T-helper 1 cell treated with Interleukin-12 subunit alpha and Interleukin-12 subunit beta and Interleukin-4 antibody, amounts not matched to agents 30 ng/mL and 1 ng/mL, for 36 hours (primary cell): ENCODE measurements at regions not wholly inside any gene's neighbourhood (a gene's known extent, or its start where the extent isn't known, plus 50 kb on each side); places are given as distances from the start of the nearest gene placed in this dataset.
"Not testable (repeated sequence)": the region's sequence is repeated elsewhere in the genome, so short reads cannot be mapped to it uniquely, and the experiment has no call there.

Experiments used
- intact Hi-C: fragments of 100-400 bp; cut with micrococcal nuclease; formaldehyde crosslinking; loops from one replicate; pipeline ENCODE4 v1.15.1; 2024

DNA sequence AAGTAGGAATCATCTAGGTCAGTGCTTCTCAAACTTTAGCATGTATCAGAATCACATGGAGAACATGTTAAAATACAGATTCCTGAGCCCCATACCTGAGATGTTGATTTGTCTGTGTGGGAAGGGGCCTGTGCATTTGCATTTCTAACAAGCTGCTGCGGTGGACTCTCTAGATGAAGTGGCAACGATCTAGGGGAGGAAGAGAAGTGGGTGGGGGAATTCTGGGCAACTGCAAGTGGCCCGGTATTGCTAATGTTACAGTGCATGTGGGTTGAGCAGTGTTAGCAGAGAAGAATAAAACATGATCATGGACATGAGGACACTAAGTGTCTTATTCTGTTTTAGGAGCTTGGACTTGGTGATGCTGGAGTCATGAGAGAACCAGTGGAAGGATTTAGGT lies 329.0 kb downstream of the OLFM4 start:
- intact Hi-C loops, result no loop called here

DNA sequence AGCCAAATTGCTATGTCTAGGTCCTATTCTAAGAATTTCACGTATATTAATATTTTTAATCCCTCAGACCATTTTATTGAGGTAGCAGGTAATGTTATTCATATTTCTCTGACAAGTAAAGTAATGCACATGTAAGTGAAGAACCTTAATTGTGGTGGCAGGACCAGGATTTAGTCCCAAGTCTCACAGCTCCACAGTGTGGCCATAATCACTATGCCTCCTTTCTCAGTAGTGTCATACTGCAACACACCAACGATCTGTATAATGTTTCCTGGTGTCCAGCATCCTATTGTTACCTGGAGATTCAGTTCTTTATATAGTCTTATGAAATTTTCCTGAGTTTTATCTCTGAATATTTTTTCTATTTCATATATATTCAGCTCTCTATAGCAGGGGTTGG lies 340.3 kb downstream of the OLFM4 start:
- intact Hi-C loops, result no loop called here

DNA sequence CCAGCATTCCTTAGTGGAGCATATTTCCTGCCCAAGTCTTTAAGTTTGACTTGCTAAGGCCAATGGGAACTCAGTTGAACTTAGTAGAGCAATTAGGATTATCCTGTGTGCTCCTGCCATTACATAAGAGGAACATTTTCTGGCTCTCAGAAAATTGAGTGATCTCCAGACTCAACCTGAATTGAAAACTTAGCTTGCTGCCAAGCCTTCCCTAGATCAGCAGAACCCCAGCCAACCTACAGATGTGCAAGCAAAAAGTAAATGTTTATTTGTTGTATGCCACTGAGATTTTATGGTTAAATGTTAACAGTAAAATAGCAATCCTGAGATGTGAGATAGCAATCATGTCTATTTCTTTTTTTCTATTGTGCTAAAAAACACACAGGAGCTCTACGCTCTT lies 350.9 kb downstream of the OLFM4 start:
- intact Hi-C loops, result no loop called here

DNA sequence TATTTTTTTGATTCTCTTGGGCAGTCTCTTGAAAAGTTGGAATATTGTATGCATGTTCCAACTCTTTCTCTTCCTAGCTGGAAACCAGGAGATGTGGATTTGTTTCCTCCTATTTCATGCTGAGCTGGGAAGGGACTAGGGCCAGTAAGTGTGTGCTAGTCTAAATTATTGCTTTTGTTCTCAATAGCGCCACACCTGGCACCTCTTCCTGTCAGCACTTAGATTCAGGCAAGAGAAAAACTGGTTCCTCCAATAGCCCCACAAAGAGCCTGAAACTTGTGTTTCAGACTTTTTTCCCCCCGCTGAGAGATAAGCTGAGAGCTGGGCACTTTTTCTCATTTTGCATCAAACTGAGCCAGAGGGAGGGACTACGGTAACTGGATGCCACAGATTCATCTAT lies 353.4 kb downstream of the OLFM4 start:
- intact Hi-C loops, result no loop called here

DNA sequence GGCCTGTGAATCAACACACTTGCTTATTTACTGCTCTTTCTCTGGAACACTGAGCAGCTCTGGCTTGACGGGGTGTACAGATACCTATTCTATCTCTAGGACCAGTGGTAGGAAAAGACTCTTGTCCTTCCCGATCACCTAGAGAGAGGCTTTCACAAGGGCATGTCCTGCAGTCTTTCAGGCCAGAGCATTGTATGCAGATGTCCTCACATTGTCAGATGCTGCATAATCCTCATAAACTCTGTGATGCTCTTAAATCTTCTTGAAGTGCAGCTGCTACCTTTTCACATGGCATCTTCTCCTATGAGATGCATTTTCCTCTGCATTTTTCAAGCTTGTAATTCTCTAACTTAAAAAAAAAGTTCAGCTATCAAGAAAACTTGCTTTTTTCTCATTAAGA lies 369.4 kb downstream of the OLFM4 start:
- intact Hi-C loops, result no loop called here

DNA sequence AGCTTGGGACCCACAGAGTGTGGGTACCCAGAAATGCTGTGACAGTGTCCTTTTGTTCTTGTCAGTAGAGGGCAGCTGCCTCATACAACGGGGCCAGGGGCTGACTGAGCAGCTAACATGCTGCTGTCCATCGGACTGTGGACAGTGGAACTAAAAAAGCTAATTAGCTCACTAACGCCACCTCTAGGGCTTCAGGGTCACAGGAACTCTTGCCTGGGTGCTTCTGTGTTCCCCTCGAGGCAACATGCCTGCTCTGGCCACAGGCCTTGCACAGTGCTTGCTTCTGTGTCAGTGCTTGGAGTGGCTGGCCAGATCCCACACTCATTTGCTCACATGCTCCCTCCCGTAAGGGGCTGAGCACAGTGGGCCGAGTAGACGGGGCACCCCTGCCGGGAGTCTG lies 377.0 kb downstream of the OLFM4 start:
- intact Hi-C loops, result no loop called here

DNA sequence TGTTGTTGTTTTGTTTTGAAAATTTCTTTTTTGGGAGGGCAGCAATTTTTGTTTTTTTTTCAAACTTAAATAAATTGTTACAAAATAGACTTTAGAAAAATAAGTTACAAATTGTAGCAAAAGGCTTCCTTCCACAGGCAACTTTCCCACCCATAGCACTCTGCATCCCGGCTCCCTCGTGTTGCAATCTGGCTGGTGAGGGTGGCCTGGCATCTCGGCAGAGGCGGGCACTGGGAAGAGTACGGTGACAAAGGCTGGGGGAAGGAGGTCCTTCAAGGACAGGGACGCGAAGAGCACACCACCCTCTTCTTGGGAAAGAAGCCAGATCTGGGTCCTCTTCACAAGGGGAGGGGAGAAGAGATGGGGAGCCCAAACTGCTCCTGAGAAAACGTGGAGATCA lies 379.7 kb downstream of the OLFM4 start:
- intact Hi-C loops, result no loop called here

DNA sequence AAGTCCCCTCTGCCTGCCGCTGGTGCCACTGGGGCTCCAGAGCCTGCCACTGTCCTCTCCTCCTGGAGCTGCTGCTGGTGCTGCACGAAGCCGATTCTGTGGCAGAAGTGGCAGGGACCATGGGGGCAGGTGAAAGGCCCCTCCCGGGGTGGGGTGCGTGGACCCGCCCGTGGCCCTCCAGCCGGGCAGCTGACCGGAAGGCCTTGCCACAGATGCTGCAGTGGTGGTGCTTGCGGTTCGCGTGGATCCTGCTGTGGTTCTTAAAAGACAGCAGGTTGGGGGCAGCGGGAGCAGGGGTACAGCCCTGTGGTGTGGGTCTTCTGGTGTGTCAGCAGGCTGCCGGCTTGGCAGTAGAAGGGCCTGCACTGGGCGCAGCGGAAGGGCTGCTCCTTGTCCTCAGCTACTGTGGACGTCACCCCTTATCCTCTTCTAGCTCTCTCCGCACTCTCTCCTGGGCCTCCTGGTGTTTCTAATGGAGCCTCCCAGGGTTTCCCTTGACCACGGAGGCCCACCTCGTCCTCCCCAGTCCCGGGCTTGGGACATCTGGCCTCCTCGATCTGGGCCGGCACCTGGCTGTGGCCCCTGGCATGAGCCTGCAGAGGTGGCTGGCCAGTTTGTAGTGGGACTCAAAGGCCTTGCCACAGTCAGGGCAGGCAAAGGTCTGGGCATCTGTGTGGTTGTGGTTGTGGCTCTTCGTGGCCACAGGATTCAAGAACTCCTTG lies 380.4 kb downstream of the OLFM4 start:
- intact Hi-C loops, result no loop called here

DNA sequence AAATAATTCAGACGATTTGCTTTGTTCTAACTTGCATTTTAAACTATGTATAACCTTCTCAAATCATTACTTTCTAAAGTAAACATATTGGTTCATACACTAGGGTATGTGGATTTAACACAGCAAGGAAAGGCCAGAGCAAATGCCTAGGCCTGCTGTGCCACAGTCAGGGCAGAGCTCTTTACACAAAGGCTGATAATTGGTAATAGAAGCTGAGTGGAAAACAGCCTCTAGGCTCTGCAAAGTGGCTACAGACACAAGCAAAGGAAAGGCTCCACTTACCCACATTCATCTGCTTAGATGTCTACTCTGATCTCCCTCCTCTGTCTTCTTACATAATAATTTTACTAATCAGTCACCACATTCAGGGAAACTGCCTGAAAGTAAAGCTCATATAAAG lies 382.9 kb downstream of the OLFM4 start:
- intact Hi-C loops, result no loop called here

DNA sequence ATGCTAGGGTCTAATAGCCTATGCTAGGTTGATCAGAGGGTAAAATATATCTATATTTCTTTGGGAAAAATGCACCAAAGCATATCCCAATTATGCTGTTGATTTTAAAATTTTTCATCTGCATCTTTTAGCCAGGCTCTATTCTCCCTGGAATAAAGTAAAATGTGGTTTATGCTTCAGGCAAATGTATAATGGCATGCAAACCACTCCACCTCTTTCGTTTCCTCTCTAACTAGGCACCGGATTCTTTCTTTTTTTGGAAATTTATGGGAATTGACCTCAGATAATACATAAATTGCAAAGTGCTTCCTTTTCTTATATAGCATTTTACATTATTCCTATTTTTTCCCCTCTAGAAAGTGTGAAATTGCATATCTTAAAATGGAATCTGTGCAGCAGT lies 386.5 kb downstream of the OLFM4 start:
- intact Hi-C loops, result no loop called here

DNA sequence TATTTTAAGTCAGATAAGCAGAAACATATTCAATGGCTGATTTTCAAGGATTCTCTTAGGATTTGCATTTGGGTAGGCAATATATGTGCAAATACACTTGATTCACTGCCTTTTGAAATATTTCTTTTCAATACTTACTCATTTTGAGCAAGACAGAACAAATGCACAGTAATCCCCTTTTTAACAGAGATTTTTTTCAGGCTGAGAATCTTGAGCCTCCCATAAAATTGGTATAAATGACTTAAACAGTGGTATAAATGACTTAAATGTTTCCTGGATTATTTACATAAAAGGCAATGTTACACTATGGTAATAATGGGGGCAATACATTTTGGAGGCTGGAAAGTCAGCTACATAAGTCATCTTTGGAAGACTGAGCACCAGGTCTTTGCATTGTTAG lies 389.0 kb downstream of the OLFM4 start:
- intact Hi-C loops, result no loop called here

DNA sequence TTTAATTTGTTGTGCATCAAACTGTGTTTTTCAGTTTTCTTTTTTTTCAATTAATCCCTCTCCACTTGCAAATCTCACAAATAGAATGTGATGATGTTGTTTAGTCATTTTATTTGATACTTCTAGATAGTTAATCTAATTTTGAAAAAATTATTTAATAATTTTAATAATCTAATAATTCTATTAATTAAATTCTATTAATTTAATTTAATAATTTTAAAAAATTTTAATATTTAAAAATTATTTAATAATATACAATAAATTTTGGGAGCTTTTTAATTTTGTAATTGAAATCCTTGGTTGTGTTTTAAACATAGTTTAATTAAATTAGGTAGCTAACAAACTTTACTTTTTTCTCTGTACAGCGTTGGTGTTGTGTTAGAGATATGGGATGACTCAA lies 393.8 kb downstream of the OLFM4 start:
- intact Hi-C loops, result no loop called here

DNA sequence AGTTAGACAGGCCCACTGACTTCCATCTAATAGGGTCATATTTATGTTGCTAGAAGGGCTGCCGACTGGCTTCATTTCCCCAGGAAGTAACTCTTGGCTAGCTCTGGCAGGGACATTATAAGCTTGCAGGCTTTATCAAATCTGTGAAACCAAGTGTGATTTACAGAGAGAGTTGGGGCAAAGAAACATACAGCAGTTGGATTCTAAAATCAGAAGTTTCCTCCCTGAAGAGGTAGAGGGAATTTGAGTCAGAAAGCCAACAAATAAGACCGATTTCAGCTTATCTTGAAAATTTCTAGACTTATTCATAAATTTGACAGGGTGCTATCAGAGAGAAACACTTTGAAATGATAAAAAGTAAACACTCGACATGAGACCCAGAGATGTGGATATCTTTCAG lies 407.8 kb downstream of the OLFM4 start:
- intact Hi-C loops, result no loop called here

DNA sequence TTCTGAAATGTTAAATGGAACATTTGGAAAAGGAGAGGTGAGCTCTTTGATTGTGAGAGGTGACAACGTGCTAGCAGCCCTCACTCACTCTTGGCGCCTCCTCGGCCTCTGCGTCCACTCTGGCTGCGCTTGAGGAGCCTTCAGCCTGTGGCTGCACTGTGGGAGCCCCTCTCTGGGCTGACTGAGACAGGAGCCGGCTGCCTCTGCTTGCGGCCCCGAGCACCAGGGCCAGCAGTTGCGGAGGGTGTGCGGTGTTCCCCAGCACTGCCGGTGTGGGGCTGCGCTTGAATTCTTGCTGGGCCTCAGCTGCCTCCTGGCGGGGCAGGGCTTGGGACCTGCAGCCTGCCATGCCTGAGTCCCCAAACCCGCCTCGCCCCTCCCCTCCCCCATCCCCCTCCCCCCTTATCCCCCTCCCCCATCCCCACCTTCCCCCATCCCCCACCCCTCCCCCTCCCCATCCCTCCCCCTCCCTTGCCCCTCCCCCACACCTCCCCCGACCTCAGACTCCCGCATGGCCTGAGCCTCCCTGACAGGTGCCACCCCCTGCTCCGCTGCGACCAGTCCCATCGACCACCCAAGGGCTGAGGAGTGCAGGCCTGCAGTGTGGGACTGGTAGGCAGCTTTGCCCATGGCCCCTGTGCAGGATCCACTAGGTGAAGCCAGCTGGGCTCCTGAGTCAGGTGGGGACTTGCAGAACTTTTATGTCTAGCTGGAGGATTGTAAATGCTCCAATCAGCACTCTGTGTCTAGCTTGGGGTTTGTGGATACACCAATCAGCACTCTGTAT lies 411.0 kb downstream of the OLFM4 start:
- intact Hi-C loops, result no loop called here

DNA sequence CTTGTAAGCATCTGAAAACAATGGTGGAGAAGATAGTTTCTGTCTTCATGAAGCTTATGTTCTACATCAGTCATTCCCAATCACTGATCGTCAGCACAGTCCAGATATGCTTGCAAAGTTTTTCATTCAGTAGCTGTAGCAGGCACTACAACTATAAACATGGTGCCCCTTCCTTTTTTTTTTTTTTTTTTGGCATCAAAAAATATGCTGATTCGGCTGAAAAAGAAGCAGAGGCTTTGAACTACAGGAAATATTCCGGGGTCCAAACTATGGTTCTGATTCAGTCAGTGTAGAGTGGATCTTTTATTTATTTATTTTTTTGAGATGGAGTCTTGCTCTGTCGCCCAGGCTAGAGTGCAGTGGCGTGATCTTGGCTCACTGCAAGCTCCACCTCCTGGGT lies 414.4 kb downstream of the OLFM4 start:
- intact Hi-C loops, result no loop called here

DNA sequence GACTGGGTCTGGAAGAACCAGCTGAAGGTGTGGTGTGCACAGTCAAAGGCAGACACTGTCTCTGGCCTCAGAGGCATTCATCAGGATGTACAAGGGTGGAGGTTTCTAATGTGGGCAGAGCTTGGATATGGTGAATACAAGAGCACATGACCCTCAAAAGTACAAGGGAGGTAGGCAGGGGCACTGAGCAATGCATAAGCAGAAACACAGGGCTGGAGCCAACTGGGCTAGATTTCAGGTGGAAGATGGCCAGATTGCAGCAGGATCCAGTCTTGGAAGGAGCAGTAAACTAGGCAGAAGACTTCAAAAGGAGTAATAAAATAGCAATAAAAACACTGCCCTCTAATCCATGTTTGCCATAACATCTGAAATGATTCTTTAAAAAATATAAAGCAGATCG lies 417.1 kb downstream of the OLFM4 start:
- intact Hi-C loops, result no loop called here

DNA sequence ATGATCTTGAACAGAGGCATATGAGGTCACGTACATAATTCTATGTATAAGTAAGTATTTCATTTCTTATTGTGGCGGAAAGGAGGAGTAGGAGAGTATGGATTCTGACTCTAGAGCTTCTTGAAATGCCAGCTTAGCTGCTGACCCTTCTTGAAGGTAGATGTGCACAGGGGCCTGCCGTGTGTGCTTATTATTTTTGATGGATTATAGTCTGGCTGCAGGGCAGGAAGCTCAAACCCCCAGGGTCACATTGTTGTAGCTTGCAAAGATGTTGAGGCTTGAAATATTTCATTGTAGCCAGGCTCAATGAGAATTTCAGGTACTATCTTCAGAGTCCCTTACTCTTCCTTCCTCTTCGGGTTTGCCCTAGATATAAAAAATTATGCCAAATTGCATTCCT lies 418.8 kb downstream of the OLFM4 start:
- intact Hi-C loops, result no loop called here

DNA sequence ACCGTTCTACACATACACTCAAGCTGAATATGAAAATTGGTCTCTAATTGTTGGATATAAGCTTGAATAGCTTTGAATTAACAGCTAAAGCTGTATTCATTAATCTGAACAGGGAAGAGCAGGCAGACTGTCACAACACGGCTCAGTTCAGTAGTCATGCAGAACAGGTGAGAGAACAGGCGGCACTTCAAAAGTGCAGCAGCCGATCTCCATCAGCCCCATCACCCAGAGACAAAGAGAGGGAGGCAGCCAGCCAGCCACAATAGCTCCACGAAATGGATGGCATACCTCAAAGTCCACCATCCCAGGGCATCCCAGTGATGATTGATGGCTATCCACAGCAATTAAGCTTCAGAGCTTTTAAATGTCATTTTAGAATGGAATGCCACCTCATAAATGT lies 419.2 kb downstream of the OLFM4 start:
- intact Hi-C loops, result no loop called here

DNA sequence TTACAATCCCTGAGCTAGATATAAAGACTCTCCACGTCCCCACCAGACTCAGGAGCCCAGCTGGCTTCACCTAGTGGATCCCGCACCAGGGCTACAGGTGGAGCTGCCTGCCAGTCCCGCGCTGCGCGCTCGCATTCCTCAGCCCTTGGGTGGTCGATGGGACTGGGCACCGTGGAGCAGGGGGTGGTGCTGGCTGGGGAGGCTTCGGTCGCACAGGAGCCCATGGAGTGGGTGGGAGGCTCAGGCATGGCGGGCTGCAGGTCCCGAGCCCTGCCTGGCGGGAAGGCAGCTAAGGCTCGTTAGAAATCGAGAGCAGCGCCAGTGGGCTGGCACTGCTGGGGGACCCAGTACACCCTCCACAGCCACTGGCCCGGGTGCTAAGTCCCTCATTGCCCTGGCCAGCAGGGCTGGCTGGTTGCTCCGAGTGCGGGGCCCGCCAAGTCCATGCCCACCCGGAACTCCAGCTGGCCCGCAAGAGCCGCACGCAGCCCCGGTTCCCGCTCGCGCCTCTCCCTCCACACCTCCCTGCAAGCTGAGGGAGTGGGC lies 423.7 kb downstream of the OLFM4 start:
- intact Hi-C loops, result not testable (repeated sequence)

DNA sequence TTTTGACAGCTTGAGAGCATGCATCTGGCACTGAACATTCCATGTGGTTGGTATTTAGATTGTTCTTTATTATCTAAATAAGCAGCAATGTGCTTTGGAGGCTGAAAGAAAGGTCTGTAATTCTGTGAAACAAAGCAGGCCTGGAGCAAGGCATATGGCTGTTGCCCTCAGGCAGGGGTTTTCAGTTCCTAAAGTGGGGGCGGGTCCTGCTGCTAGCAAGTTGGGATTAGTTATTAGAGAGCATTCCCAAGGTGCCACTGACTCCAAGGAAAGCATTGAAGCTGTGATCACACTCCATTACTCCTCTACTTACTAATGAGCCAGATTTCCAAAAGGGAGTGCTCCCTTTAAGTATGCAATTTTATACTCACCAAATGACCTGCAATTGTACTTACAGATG lies 432.2 kb downstream of the OLFM4 start:
- intact Hi-C loops, result no loop called here

DNA sequence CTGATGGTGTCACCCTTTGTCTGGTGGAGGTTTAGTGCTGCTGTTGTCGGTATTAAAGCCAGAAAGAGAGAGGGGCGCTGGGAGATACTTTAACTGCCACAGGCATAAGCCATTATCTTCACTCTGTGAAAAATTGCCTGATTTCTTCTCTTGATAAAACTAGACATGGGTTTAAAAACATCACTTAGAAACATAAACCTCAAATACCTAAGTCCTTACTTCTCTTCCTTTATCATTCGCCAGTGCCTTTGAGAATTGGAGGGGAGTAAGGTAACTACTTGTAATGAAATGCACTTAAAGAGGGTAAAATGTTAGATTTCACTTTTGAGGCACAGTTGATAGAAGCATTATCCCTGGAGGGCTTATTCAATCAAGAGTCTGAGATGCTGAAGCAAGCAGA lies 434.5 kb downstream of the OLFM4 start:
- intact Hi-C loops, result no loop called here

DNA sequence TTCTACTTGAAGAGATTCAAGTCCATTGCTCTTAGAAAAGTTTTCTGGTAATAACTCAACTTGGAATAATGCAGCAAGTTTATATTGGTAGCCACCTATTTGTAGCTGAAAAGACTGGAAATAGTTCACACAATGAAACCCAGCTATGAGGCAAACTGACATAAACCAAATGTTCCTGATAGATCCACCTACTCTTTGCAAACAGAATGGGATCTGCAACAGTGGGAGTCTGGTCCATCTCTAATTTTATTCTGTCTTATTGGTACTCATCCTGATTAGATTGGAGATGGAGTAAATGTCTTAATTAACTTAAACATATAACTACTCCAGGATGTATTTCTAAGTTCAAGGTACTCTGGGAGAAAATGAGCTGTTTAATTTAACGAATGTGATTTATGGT lies 438.0 kb downstream of the OLFM4 start:
- intact Hi-C loops, result no loop called here

DNA sequence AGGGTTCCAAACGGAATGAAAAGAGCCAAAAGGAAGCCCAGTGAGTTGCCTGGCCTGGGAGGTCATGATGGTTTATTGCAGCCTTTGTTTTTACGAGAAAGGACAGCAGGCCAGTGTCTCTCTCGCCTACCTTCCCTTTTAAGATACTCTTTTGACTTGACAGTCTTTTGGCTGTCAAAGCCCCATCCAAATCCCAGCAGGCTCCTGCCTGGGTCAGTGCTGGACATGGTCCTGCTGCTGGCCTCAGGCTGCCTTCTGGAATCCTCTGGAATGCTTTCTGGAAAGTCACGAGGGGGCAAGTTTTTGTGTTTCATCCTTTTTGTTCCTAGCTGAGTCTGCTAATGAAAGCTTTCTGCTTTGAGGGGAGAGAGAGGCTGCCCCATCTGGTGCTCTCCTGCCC lies 444.8 kb downstream of the OLFM4 start:
- intact Hi-C loops, result no loop called here
